ACHN (cell line): ENCODE measurements at regions not wholly inside any gene's neighbourhood (a gene's known extent, or its start where the extent isn't known, plus 50 kb on each side); places are given as distances from the start of the nearest gene placed in this dataset.

ENCODE experiments used
- DNase-seq: peaks from one replicate; pipeline ENCODE4 v3.0.0-alpha.2; 2015
- in situ Hi-C: cut with HindIII; loops from 2 replicates; pipeline ENCODE4 v1.10.0; 2017; ENCODE audit warnings: low sequenced_read_pairs, low pct_ligation_motif_present, low pct_unique_long_range_greater_than_20kb

GRCh38 chr14:86646696-86647690, 1117.0 kb downstream of the FLRT2 start:
- in situ Hi-C loops, result no loop called here
- DNase-seq, result peak; percentile 2

- DNase-seq, result no peak
- in situ Hi-C loops, result no loop called here
These were observed 1116.2 kb downstream of the FLRT2 start for GRCh38 chr14:86646125-86646524.

- in situ Hi-C loops, result no loop called here
- no peak for DNase-seq
These were observed 1111.4 kb downstream of the FLRT2 start for GRCh38 chr14:86641310-86641709.

GRCh38 chr14:86640288-86640687, 1110.3 kb downstream of the FLRT2 start:
- in situ Hi-C loops, result no loop called here
- no peak for DNase-seq

GRCh38 chr14:86639666-86640065, 1109.7 kb downstream of the FLRT2 start:
- in situ Hi-C loops, result no loop called here
- DNase-seq, result no peak

GRCh38 chr14:86639146-86639545, 1109.2 kb downstream of the FLRT2 start:
- DNase-seq, result no peak
- in situ Hi-C loops, result no loop called here

GRCh38 chr14:86627080-86627479, 1097.1 kb downstream of the FLRT2 start:
- in situ Hi-C loops, result no loop called here
- DNase-seq, result no peak

- DNase-seq, result no peak
- in situ Hi-C loops, result no loop called here
These were observed 1096.6 kb downstream of the FLRT2 start for GRCh38 chr14:86626530-86626929.

- DNase-seq, result no peak
- in situ Hi-C loops, result no loop called here
These were observed 1095.7 kb downstream of the FLRT2 start for GRCh38 chr14:86625637-86626036.

GRCh38 chr14:86619726-86620125, 1089.8 kb downstream of the FLRT2 start:
- DNase-seq, result no peak
- in situ Hi-C loops, result no loop called here

GRCh38 chr14:86613786-86614185, 1083.8 kb downstream of the FLRT2 start:
- in situ Hi-C loops, result no loop called here
- DNase-seq, result no peak

- in situ Hi-C loops, result no loop called here
- no peak for DNase-seq
These were observed 1083.2 kb downstream of the FLRT2 start for GRCh38 chr14:86613126-86613525.

- in situ Hi-C loops, result no loop called here
- DNase-seq, result no peak
These were observed 1074.6 kb downstream of the FLRT2 start for GRCh38 chr14:86604561-86604960.

- no peak for DNase-seq
- in situ Hi-C loops, result no loop called here
These were observed 1072.3 kb downstream of the FLRT2 start for GRCh38 chr14:86602263-86602662.

- in situ Hi-C loops, result no loop called here
- no peak for DNase-seq
These were observed 1071.9 kb downstream of the FLRT2 start for GRCh38 chr14:86601813-86602212.

- no peak for DNase-seq
- in situ Hi-C loops, result no loop called here
These were observed 1067.3 kb downstream of the FLRT2 start for GRCh38 chr14:86597279-86597678.

GRCh38 chr14:86596024-86596423, 1066.1 kb downstream of the FLRT2 start:
- no peak for DNase-seq
- in situ Hi-C loops, result no loop called here

- in situ Hi-C loops, result no loop called here
- DNase-seq, result no peak
These were observed 1045.2 kb downstream of the FLRT2 start for GRCh38 chr14:86575141-86575540.

GRCh38 chr14:86574778-86575129, 1044.8 kb downstream of the FLRT2 start:
- in situ Hi-C loops, result no loop called here
- DNase-seq, result no peak

- DNase-seq, result no peak
These were observed 1044.3 kb downstream of the FLRT2 start for GRCh38 chr14:86574051-86574777.

More at GRCh38 chr14:86574051-86574777, 1044.3 kb downstream of the FLRT2 start:
- in situ Hi-C loops, result no loop called here
